ENCODE measurements at regions not wholly inside any gene's neighbourhood (a gene's known extent, or its start where the extent isn't known, plus 50 kb on each side); places are given as distances from the start of the nearest gene placed in this dataset.
"Not testable (repeated sequence)": the region's sequence is repeated elsewhere in the genome, so short reads cannot be mapped to it uniquely, and the experiment has no call there.

DNA sequence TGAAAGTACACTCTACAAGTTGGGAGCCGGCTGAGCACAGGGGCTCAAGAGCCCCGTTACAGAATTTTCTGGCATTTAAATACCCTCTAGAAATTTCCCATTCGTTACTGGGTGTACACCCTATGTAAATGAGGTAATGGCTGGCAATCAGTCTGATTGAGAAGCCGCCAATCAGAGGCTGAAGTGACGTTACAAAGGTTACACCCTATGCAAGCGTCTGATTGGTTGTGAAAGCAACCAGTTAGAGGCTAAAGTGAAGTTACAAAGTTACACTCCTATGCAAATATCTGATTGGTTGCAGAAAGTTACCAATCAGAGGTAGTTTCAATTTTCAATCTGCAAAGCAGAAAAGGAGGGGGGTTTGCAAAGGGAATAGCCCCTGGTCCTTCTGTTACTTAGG, 88.1 kb upstream of the LRPAP1 start:
- TF ChIP-seq POLR2A, POLR2AphosphoS5, EP300 (IDR thresholded peaks at IDR 0.05): not testable (repeated sequence)
- TF ChIP-seq, protein P1, sequence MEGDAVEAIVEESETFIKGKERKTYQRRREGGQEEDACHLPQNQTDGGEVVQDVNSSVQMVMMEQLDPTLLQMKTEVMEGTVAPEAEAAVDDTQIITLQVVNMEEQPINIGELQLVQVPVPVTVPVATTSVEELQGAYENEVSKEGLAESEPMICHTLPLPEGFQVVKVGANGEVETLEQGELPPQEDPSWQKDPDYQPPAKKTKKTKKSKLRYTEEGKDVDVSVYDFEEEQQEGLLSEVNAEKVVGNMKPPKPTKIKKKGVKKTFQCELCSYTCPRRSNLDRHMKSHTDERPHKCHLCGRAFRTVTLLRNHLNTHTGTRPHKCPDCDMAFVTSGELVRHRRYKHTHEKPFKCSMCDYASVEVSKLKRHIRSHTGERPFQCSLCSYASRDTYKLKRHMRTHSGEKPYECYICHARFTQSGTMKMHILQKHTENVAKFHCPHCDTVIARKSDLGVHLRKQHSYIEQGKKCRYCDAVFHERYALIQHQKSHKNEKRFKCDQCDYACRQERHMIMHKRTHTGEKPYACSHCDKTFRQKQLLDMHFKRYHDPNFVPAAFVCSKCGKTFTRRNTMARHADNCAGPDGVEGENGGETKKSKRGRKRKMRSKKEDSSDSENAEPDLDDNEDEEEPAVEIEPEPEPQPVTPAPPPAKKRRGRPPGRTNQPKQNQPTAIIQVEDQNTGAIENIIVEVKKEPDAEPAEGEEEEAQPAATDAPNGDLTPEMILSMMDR (IDR thresholded peaks at IDR 0.05): not testable (repeated sequence)

Data from stomach (tissue), 4 donors.